DND-41 (cell line): ENCODE measurements at regions not wholly inside any gene's neighbourhood (a gene's known extent, or its start where the extent isn't known, plus 50 kb on each side); places are given as distances from the start of the nearest gene placed in this dataset.

ENCODE experiments used
- ATAC-seq: fragments of 200-7000 bp; cut with Tn5 transposase; 3 replicates; pipeline ENCODE4 v1.9.1; 2021; ENCODE audit warnings: low read depth; ENCODE audit not compliant: insufficient read depth
- DNase-seq: peaks from one replicate; pipeline ENCODE4 v3.0.0-alpha.2; 2020
- H2AFZ ChIP-seq: 2 replicates; pipeline ENCODE4 v1.6.0; 2012; ENCODE audit warnings: low read depth, low read length
- H3K27ac ChIP-seq: 2 replicates; pipeline ENCODE4 v1.5.1; 2012; ENCODE audit warnings: low read length, inconsistent platforms
- H3K27me3 ChIP-seq: fragments of 200-600 bp; sonication (generic); 2 replicates; pipeline ENCODE4 v1.6.0; 2012; ENCODE audit warnings: low read length, mild to moderate bottlenecking, inconsistent platforms; ENCODE audit not compliant: insufficient read depth, poor library complexity
- H3K36me3 ChIP-seq: 2 replicates; pipeline ENCODE4 v1.5.1; 2012; ENCODE audit warnings: low read length, inconsistent platforms; ENCODE audit not compliant: insufficient read depth
- H3K4me1 ChIP-seq: 2 replicates; pipeline ENCODE4 v1.5.1; 2012; ENCODE audit warnings: mild to moderate bottlenecking, low read length; ENCODE audit not compliant: insufficient read depth
- H3K4me2 ChIP-seq: 2 replicates; pipeline ENCODE4 v1.6.0; 2012; ENCODE audit warnings: mild to moderate bottlenecking, moderate library complexity, low read length, inconsistent platforms; ENCODE audit not compliant: insufficient read depth
- H3K4me3 ChIP-seq, 2 experiments: fragments of 200-600 bp in 1 of 2; shearing (Covaris generic) in 1 of 2; 2 replicates each; pipeline ENCODE4 v1.5.1; 2012 to 2016; ENCODE audit warnings: inconsistent platforms in 2 of 2, low read length in 2 of 2, mild to moderate bottlenecking in 2 of 2, low read depth in 1 of 2, moderate library complexity in 1 of 2
- H3K79me2 ChIP-seq: 2 replicates; pipeline ENCODE4 v1.6.0; 2012; ENCODE audit warnings: low read length, inconsistent platforms; ENCODE audit not compliant: insufficient read depth
- H3K9ac ChIP-seq: 2 replicates; pipeline ENCODE4 v1.6.0; 2012; ENCODE audit warnings: low read depth, mild to moderate bottlenecking, inconsistent platforms, low read length, moderate library complexity
- H3K9me3 ChIP-seq: 2 replicates; pipeline ENCODE4 v1.5.1; 2012; ENCODE audit warnings: low read length, moderate library complexity, mild to moderate bottlenecking, inconsistent platforms; ENCODE audit not compliant: insufficient read depth, severe bottlenecking
- H4K20me1 ChIP-seq: 2 replicates; pipeline ENCODE4 v1.6.0; 2012; ENCODE audit warnings: low read length; ENCODE audit not compliant: insufficient read depth
- CTCF ChIP-seq: IDR thresholded peaks from 2 replicates; pipeline ENCODE4 v1.5.1; 2012; ENCODE audit warnings: borderline replicate concordance, low read length, moderate library complexity, mild to moderate bottlenecking; ENCODE audit not compliant: poor library complexity, severe bottlenecking; ENCODE audit errors: extremely low read depth
- EZH2 ChIP-seq: IDR thresholded peaks from 3 replicates; pipeline ENCODE4 v1.6.1; 2012; ENCODE audit warnings: borderline replicate concordance, low read depth, mild to moderate bottlenecking, moderate library complexity, low read length, inconsistent platforms; ENCODE audit not compliant: severe bottlenecking

GRCh38 chr13:80199585-80200292, 141.2 kb downstream of the SPRY2 start:
- Histone ChIP-seq H3K4me1 (no peaks in the 10 kb centered on the region), H3K27me3 (peaks cover 3% of the 10 kb centered on the region), H3K9me3 (no peaks in the 10 kb centered on the region), H3K4me3 (no peak overlapping the region), H3K79me2 (no peaks in the 10 kb centered on the region), H3K4me2 (no peak overlapping the region), H3K27ac (no peak overlapping the region), H3K9ac (no peak overlapping the region), H2AFZ (no peak overlapping the region), H3K36me3 (no peaks in the 10 kb centered on the region), H4K20me1 (no peaks in the 10 kb centered on the region)
- TF ChIP-seq EZH2, result no peak
- TF ChIP-seq CTCF, result no peak
- ATAC-seq, result no peak
- DNase-seq, result no peak

- TF ChIP-seq EZH2 (no peak), CTCF (no peak)
- ATAC-seq, result no peak
- Histone ChIP-seq H3K27ac (no peak overlapping the region), H3K27me3 (peaks cover 3% of the 10 kb centered on the region), H3K4me3 (no peak overlapping the region), H3K4me1 (no peaks in the 10 kb centered on the region), H2AFZ (no peak overlapping the region), H3K9ac (no peak overlapping the region), H4K20me1 (no peaks in the 10 kb centered on the region), H3K79me2 (no peaks in the 10 kb centered on the region), H3K9me3 (no peaks in the 10 kb centered on the region), H3K4me2 (no peak overlapping the region), H3K36me3 (no peaks in the 10 kb centered on the region)
- DNase-seq, result no peak
Measured at GRCh38 chr13:80199067-80199466, 141.9 kb downstream of the SPRY2 start.

GRCh38 chr13:80196756-80197155, 144.2 kb downstream of the SPRY2 start:
- Histone ChIP-seq H4K20me1 (no peaks in the 10 kb centered on the region), H2AFZ (no peak overlapping the region), H3K4me3 (no peak overlapping the region), H3K36me3 (no peaks in the 10 kb centered on the region), H3K9ac (no peak overlapping the region), H3K79me2 (no peaks in the 10 kb centered on the region), H3K27me3 (peaks cover 3% of the 10 kb centered on the region), H3K27ac (no peak overlapping the region), H3K9me3 (no peaks in the 10 kb centered on the region), H3K4me1 (no peaks in the 10 kb centered on the region), H3K4me2 (no peak overlapping the region)
- ATAC-seq, result no peak
- TF ChIP-seq CTCF (no peak), EZH2 (no peak)
- DNase-seq, result no peak
